GM21360 (cell line): ENCODE measurements at regions not wholly inside any gene's neighbourhood (a gene's known extent, or its start where the extent isn't known, plus 50 kb on each side); places are given as distances from the start of the nearest gene placed in this dataset.
"Not testable (repeated sequence)": the region's sequence is repeated elsewhere in the genome, so short reads cannot be mapped to it uniquely, and the experiment has no call there.

Experiments
- ATAC-seq: cut with Tn5 transposase; IDR thresholded peaks from one replicate; pipeline ENCODE4 v1.9.1; 2021; ENCODE audit warnings: mild to moderate bottlenecking, moderate library complexity; ENCODE audit not compliant: unreplicated experiment

- no peak for ATAC-seq
These were observed 641.6 kb downstream of the LRRC70 start for GRCh38 chr5:63220244-63220643.

- no peak for ATAC-seq
These were observed 638.8 kb downstream of the LRRC70 start for GRCh38 chr5:63217422-63217821.

DNA sequence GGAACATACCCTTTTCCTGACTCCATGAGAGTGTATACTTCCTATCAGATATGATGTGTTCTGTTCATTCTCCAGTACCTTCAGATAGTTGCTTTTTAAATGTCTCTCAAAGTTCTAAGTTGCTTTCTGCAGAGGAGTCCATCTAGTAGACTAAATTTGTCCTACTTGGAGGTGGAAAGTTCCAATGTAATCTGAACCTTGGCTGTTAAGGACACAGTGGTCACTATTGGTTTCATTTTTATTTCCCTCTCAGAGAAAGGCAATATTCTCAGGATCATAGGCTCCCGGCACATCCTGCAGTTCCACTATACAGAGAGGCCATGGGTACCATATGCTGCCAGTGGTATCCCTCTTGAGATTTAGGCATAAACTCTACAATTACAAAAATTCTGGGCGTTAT, 634.6 kb downstream of the LRRC70 start:
- ATAC-seq, result no peak

DNA sequence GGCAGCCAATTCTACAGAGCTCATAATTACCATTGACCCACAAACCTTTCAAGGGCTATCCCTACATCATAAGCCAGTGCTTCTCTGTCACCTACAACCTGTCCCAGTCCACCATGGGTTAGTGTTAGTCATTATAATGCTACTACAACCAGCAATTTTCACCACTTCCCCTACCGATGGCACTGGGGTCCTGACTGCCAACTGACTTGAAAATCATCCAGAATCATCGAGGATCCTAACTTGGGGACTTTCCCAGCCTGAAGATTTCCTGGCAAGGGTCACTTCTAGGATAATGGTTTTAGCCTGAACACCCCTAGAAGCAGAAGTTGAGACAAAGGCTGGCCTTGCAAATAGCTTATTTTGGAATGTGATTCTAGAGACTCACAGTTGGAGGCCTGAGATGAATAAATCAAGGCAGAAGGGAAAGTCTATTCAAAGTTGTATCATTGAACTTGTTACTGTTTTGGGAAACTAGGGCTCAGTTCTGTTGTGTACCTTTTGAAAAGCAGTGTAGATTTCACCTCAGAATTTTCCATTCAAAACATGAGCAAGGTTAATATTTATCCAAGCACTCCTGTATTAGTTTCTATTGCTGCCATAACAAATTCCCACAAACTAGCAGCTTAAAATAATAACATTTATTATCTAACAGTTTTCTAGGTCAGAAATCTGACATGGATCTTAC, 633.0 kb downstream of the LRRC70 start:
- ATAC-seq, result no peak

GRCh38 chr5:63205976-63206375, 627.4 kb downstream of the LRRC70 start:
- no peak for ATAC-seq

DNA sequence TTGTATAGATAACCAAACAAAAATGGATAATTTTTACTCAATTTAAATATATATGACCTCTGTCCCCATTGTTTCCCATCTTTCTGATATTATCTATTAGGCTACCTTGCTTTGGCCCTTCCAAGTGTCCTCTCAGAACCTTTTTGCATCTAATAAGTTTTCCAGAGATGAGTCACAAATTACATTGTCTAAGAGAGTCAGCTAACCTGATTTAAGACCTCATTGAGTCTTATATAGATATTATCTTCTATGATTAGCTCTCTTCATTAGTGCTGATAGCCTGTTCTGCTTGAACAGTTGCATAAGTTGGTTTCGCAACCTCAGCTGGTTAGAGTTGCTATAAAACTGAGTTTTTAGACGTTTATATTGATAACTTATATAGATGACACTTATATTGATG, 623.1 kb downstream of the LRRC70 start:
- no peak for ATAC-seq

- no peak for ATAC-seq
These were observed 615.5 kb downstream of the LRRC70 start for GRCh38 chr5:63194126-63194525.

DNA sequence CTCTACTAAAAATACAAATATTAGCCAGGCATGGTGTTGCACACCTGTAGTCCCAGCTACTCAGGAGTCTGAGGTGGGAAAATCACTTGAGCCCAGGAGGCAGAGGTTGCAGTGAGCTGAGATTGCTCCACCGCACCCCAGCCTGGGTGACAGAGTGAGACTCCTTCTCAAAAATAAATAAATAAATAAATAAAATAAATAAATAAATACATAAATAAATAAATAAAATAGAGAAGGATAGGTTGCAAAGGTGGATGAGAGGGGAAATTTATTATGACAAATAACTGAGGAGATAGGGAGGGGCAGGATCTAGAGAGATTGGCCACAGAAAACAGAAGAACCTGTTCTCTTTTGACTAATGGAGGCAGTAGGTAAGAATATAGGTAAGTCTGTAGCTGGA, 601.6 kb downstream of the LRRC70 start:
- ATAC-seq, result not testable (repeated sequence)

DNA sequence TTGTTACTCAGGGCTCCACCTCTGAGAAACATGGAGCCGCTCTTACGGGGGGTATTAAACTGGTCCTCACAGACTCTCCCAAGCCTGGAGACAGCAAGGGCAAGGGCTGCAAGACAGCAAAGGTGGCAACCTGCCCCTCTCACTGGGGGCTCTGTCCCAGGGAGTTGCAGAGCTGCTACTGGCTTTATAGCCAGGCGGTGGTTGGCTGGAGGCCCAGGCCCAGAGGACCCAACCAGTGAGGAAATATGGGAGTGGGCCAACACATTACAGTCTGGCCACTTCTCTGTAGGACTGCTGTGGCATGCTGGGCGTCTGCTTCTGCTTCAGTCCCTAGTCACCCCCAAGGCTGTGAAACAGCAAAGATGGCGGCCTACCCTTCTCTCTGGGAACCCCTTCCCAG, 597.2 kb downstream of the LRRC70 start:
- no peak for ATAC-seq

DNA sequence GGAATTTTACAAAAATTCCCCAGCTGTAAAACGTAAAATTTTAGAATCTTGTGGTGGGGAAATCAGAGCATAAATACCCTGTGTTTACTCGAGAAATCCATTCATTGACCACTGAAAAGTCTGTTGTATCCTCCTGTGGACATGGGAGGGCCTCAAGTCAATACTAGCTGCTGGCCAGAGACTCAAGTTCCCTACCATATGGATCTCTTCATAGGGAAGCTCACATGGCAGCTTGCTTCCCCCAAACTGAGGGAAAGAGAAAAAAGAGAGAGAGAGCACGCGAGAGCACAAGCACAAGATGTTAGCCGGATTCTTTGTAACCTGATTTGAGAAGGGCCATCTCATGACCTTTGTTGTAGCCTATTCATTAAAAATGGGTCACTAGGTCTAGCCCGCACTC, 591.9 kb downstream of the LRRC70 start:
- ATAC-seq, result no peak

DNA sequence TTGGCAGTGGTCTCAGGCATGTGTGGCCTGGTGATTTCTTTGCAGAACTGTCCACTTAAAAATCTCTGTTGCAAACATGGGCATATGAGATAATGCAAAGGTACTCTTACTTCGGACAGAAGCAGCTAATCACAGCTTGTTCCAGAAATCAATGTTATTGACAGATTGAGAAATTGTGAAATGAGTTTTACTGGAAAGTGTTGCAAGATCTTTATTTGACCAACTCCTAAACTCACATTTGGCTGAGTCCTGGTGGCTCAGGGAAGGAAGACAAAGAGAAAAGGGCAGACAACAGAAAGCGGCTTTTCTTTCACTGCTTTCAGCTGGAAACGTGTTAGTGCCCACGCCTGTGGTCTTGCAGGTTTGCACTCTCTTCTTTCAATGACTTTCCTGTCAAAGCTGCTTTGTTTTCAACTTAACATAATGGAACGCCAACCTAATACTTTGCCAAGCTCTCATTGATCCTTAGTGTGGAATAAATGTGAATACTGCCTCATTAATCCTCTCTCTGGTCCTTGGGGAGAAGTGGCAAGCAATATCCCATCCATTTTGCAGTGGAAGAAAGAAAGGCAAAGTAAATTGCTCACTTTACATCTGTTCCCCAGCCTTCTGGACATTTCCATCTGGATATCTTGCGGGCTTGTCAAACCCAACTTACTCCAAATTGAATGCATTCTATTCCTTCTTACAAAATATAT, 586.4 kb downstream of the LRRC70 start:
- no peak for ATAC-seq

DNA sequence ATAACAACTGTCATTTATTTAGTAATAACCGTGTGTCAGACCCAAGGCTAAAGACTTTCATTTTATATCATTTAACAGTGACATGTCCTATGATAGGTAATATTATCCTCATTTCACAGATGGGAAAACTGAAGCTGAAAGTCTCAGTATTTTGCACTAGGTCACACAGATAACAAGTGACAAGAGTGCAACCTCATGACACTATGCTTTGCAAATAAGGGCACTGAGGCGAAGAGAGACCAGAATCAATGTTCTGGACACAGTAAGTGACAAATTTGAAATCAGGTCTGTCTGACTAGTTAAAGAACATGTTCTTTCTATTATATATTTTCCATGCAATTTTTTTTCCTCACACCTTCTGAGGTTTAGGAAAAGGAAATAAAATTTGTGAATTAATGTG, 585.7 kb downstream of the LRRC70 start:
- no peak for ATAC-seq

GRCh38 chr5:63155310-63155631, 576.7 kb downstream of the LRRC70 start:
- no peak for ATAC-seq

DNA sequence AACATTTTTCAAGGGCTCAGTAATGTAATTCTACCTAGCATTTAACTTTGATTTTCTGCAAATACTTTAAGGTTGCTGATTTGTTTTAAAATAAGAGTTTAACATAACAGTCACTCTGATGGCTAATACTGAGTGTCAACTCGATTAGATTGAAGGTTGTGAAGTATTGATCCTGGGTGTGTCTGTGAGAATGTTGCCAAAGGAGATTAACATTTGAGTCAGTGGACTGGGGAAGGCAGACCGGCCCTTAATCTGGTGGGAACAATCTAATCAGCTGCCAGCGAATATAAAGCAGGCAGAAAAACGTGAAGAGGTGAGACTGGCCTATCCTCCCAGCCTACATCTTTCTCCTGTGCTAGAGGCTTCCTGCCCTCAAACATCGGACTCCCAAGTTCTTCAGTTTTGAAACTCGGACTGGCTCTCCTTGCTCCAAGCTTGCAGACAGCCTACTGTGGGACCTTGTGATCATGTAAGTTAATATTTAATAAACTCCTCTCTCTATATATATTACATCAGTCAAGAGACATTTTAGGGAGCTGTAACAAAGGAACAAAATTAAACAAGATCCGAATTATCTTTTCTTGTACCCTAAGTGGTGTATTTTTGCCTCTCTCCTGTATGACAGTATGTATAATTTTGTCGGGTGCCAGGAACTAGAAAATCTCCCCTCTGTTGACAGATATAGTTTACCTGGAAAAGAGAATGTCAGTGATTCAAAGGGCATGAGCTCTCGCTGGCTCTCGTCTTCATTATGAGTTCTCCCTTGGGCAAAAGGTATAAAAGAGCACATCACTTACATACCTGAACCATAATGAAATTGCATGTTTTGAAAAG, 576.1 kb downstream of the LRRC70 start:
- no peak for ATAC-seq

GRCh38 chr5:63152871-63153270, 574.3 kb downstream of the LRRC70 start:
- ATAC-seq, result no peak

DNA sequence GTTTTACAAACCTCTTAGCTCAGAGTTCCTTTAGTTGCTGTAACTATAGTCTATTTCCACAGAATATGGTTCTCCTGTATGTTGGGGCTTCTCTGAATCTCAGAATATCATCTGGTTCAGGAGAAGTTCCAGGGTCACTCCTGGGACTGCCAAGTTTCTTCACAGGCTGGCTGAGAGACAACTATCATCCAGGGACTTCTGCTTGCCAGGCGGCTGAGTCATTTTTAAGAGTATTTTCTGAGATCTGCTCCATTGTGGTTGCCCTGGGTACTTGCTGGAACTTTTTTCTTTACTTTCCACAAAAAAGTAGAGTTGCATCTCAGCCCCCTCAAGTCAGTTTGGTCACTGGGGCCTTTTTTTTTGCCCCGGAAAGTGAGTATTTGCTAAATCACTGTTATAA, 566.5 kb downstream of the LRRC70 start:
- no peak for ATAC-seq

DNA sequence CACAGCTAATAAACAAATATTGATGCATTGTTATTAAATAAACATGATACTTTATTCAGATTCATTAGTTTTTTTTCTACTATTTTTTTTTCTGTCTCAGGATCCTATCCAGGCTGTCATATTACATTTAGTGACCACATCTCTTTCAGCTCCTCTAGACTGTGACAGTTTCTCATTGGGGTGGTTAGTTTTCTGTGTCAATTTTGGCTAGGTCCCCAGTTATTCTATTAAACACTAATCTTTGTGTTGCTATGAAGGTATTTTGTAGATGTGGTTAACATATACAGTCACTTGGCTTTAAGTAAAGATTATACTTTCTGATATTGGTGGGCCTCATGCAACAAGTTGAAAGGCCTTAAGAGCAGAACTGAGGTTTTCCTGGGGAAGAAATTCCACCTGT, 563.0 kb downstream of the LRRC70 start:
- ATAC-seq, result no peak

DNA sequence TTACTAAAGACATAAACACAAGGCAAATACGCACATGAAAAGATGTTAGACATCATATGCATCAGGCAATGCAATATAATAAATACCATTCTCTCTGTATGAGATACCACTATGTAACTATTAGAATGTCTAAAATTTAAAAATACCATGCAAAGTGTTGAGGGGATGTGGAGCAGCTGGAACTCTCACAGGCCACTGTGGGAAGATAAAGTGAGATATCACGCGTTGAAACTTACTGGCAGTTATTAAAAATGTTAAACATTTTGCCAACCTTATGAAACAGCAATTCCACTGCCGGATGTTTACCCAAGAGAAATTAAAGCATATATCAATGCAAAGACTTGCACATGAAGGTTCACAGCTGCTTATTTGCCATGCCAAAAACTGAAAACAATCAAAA, 556.7 kb downstream of the LRRC70 start:
- ATAC-seq, result no peak

DNA sequence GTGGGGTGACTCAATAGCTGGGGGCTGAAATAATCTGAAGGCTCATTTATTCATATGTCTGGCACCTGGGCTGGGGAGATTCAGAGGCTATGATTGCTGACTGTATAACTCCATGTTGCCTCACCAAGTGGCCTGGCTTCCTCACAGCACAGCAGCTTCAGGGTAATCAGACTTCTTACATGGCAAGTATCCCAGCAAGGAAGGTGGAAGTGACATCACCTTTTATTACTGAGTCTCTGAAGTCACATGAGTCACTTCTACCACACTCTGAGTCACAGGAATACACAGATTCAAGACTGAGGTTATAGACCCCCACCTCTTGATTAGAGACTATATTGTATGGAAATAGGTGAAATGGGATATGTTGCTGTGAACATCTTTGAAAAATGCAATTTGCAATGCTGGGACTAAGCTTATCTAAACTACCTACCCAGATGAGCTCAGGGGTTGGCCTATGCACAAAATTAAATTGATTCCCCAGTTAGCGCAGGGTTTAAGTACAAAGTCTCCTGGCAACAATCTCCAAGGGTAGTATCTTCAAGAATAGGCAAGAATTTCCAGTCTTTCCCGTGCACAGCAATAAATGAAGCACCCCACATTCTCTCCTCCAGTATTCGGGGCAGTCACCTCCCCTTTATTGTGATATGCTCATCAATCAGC, 553.1 kb downstream of the LRRC70 start:
- ATAC-seq, result no peak

DNA sequence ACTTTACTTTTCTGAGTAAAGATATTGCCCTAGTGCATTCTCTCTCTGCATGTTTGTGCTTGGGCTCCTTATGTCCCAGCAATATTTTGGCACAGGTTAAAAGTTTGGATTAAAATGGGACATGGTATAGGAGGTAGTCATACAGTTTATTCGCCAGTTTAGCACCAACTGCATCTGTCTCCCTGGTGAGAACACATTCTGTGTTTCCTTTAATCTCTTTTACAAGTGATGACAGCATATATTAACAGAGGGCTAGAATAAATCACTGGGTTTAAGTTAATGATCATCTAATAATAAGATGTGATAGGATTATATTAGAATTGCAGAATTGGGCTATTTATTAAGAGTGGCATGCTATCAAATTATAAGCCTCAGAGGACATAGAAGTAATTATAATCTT, 550.1 kb downstream of the LRRC70 start:
- ATAC-seq, result no peak

DNA sequence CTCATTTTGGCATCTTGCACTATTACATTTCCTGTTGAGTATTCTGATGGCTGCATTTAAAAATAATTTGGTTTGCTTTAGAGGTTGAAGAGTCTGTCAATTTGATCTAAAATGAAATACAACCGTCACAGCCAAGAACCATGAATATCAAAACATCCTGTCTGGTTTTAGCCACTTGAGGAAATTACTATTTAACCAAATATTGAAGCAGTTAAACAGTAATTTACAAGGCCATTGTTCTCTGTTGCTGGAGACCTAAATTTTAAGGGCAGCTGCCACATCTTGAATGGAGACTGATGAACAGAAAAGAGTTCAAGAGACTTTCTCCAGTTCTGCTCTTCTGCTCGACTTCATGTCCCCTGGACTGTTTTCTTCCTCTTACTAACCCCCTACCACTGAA, 549.4 kb downstream of the LRRC70 start:
- no peak for ATAC-seq

DNA sequence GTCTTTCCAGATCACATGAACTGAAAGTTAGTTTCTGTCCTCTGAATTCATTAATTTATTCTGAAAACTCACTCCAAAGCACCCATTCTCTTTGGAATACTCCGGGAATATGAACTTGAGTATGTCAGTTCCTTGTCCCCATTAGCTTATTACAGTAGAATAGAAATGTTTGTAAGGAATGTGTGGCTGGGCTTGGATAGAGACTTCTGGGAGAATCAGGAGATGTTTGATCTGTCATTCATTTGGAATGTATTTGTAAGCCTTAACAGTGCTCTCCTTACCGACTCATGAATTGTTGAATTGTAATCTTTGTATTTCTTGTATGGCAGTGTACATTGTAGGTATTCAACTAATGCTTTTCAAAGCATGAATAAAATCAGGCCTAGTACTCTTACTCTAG, 548.4 kb downstream of the LRRC70 start:
- no peak for ATAC-seq
